HG02840 (cell line): ENCODE measurements at regions not wholly inside any gene's neighbourhood (a gene's known extent, or its start where the extent isn't known, plus 50 kb on each side); places are given as distances from the start of the nearest gene placed in this dataset.
"Not testable (repeated sequence)": the region's sequence is repeated elsewhere in the genome, so short reads cannot be mapped to it uniquely, and the experiment has no call there.

Source experiments
- ATAC-seq: cut with Tn5 transposase; IDR thresholded peaks from one replicate; pipeline ENCODE4 v1.9.1; 2021; ENCODE audit warnings: mild to moderate bottlenecking, moderate library complexity, moderate number of reproducible peaks; ENCODE audit not compliant: unreplicated experiment, low FRiP score

GRCh38 chr6:12348530-12349511 is 58.7 kb downstream of the EDN1 start:
- no peak for ATAC-seq

GRCh38 chr6:12350644-12351170 is 60.5 kb downstream of the EDN1 start:
- no peak for ATAC-seq

GRCh38 chr6:12351672-12352071 is 61.5 kb downstream of the EDN1 start:
- ATAC-seq: no peak

DNA sequence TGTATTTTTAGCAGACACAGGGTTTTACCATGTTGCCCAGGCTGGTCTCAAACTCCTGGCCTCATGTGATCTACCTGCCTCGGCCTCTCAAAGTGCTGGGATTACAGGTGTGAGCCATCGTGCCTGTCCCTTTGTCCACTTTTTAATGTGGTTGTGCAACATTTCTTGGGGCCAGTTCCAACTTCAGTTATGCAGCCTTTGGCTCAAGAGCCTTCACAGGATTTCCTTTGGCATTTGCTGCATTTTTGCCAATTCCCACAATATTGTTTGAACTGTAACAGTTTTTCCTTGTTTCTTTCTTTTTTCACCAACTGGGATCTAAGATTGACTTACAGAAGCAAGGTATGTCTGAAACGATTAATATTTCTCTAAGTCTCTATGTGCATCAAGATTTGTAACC is 63.6 kb downstream of the EDN1 start:
- ATAC-seq: no peak

GRCh38 chr6:12354499-12354898 is 64.3 kb downstream of the EDN1 start:
- no peak for ATAC-seq

DNA sequence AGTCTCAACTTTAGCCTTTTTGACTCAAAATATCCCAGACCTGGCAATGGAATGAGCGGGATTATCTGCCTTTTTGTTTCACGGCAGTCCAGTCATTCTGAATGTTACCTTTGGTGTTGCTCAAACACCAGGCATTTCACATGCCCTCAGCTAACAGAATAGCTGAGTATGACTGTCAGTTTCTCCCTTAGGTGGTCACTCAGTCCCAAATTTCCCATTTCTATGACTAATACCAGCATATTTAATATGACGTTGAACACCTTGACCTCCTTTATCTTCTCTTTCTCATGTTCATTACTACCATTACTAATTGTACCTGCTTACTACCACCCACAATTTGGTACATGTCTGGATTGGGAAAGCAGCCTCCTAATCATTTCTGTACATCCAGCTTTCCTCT is 65.2 kb downstream of the EDN1 start:
- no peak for ATAC-seq

- ATAC-seq: no peak
Observed at GRCh38 chr6:12356431-12356830, 66.3 kb downstream of the EDN1 start.

DNA sequence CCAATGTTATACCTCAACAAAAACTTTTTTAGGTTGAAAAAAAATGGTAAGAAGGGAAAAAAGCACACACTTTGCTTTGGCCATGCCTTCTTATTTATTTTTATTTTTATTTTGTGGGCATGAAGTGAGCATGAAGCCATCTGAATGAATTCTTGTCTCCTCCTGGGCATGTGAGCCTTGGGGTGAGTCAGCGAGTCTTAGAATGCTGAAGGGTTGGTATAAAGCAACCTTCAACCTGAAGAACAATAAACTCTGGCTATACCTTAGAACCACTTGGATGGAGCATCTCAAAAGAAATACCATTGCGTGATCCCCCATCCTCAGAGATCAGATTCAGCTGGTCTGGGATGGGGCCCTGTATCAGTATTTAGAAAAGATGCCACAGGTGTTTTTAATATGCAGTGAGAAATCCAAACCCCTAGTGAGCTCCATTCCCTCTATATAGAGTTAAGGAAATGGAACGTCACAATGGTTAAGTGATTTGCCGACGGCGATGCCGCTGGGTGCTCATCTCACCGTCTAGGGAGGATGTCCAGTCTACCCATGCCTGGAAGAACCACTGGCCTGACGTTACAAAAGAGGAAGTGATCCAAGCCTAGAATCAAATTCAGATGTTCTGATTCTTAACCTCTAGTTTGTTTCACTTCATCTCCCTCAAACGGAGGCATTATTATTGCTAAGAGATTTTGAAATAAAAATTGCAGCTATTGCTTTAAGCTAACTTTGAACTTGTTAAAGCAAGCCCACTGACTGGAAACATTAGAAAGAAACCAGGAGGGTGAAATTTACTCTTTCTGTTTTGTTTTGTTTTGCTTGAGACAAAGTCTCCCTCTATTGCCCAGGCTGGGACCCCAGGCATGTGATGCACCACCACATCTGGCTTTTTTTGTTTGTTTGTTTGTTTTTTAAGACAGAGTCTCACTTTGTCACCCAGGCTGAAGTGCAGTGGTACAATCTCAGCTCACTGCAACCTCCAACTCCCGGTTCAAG is 67.1 kb downstream of the EDN1 start:
- ATAC-seq: peak; percentile 73

GRCh38 chr6:12359036-12359435 is 68.9 kb downstream of the EDN1 start:
- no peak for ATAC-seq

GRCh38 chr6:12361042-12361765 is 71.0 kb downstream of the EDN1 start:
- no peak for ATAC-seq

DNA sequence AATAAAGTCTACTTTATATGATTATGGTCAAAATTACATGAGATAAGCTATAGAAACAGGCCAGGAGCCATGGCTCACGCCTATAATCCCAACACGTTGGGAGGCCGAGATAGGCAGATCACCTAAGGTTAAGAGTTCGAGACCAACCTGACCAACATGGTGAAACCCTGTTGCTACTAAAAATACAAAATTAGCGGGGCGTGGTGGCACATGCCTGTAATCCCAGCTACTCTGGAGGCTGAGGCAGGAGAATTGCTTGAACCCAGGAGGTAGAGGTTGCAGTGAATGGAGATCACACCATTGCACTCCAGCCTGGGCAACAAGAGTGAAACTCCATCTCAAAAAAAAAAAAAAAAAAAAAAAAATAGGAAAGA is 73.1 kb downstream of the EDN1 start:
- ATAC-seq: not testable (repeated sequence)

DNA sequence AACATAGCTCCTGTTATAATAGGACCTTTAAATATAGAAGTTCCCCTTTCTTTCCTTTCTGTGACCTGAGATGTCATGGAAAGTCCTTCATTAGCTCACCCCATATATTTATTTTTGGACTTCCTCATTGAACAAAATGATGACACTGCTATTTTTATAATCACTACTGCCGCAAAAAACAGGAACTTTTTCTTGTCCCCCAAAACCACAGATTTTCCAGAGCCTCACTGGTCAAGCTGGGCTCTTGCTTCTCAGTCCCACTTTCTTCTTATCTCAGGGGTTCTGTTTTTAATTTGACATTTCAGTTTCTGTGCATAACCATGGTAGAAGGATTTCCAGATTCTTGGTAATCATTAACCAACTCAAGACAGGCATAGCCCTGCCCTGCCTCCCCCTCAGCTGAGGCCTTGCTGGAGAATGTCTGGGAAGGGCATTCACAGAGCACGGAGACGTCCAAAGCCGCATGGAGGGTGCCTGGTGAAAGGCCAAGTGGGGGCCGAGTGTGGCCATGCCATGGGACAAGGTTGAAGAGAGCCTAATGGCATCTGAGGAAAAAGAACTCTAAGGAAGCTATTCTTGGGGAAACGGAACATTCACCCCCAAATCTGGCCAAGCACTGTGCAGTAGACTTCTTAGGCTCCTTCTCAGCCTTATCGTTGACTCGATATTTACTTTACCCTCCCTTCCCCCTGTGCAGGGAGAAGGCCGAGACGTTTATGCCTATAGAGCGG is 73.7 kb downstream of the EDN1 start:
- peak; percentile 62 for ATAC-seq

DNA sequence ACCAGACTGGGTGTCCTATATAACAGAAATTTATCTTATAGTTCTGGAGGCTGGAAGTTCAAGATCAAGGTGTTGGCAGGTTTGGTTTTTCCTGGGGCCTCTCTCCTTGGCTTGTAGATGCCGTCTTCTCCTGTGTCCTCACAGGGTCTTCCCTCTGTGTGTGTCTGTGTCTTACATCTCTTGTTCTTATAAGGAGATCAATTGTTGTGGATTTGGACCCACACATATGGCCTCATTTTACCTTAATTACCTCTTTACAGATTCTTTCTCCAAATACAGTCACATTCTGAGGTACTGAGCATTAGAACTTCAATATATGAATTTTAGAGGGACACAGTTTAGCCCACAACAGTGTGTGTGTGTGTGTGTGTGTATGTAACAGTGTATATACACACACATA is 74.5 kb downstream of the EDN1 start:
- ATAC-seq: no peak

DNA sequence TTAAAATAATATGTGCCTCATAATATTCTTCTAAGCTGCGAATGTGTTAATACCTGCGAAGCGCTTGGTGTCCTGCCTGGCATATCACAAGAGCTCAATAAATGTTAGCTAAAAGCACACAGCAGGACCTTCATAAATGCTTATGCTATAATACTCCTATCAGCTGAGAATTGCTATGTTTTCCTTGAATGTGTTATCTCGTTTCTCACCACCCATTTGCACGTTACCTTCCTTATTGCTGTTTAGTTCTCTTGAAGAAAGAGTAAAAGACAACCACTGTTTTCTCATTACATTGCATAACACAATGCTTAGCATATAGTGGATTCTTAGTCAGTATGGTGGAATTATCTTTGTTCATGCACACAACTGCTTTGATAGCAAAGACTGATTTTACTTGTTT is 76.6 kb downstream of the EDN1 start:
- ATAC-seq: no peak

DNA sequence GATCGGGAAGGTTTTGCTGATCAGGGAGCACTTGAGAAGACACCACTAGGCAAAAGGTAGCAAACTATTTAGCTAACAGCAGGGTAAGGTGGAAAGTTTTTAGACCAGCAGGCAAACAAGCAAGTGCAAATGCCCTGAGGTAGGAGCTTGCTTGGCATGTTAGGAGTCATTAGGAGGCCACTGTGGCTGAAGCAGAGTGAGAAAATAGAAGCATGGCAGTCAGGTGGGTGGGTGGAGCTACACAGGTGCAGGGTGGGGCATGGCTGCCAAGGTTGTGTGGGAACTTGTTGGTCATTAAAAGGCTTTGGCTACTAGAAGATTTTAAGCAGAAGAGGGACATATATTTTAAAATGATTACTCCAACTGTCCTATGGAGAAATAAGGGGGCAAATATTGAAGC is 77.3 kb downstream of the EDN1 start:
- no peak for ATAC-seq

DNA sequence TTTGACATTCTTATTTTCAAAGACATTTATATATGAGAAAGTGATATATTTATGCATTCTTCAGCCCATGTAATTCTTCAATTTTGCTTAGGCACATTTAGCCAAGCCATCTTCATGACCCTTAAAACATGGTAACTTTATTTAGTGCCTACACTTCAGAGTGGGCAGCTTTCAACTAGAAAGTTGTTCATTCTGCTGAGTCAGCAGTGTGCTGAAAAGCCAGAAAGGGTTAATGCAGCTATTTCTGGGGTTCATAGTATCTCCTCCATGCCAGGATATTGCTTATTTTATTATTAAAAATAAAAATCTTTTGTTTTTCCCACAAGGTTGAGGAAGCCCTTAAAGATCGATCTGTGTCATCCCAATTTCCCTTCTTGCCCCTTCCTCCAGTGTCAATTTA is 79.2 kb downstream of the EDN1 start:
- ATAC-seq: no peak

GRCh38 chr6:12369781-12370262 is 79.7 kb downstream of the EDN1 start:
- ATAC-seq: no peak

GRCh38 chr6:12371151-12371550 is 81.0 kb downstream of the EDN1 start:
- ATAC-seq: no peak

- no peak for ATAC-seq
Observed at GRCh38 chr6:12371641-12372146, 81.5 kb downstream of the EDN1 start.
